Gastrocnemius medialis (tissue), 4 donors: ENCODE measurements at regions not wholly inside any gene's neighbourhood (a gene's known extent, or its start where the extent isn't known, plus 50 kb on each side); places are given as distances from the start of the nearest gene placed in this dataset.

ENCODE experiments used
- CTCF ChIP-seq, 5 experiments: fragments of 450-650 bp in 3 of 5; fragments of 200-600 bp in 2 of 5; sonication (generic) in 2 of 5; IDR thresholded peaks in 4 of 5; conservative IDR thresholded peaks in 1 of 5; 1 replicate in 4 of 5; 2 replicates in 1 of 5; pipeline ENCODE4 v1.5.1; 2016 to 2019; ENCODE audit warnings: antibody characterized with exemption in 5 of 5, mild to moderate bottlenecking in 3 of 5, moderate library complexity in 3 of 5
- POLR2A ChIP-seq, 2 donors: fragments of 450-650 bp; IDR thresholded peaks; one replicate each; pipeline ENCODE4 v1.6.1; 2017; ENCODE audit warnings: antibody characterized with exemption in 2 of 2, mild to moderate bottlenecking in 2 of 2, moderate library complexity in 2 of 2

- TF ChIP-seq CTCF (IDR thresholded peaks at IDR 0.05 in 4 of 5, conservative IDR thresholded peaks at IDR 0.05 in 1 of 5): peak; percentile 66 to 77 (median 75)
- no peak for TF ChIP-seq POLR2A (IDR thresholded peaks at IDR 0.05)
Observed at GRCh38 chr2:207474863-207475485, 54.8 kb upstream of the CREB1 start.
